RPMI8226 (cell line): ENCODE measurements at regions not wholly inside any gene's neighbourhood (a gene's known extent, or its start where the extent isn't known, plus 50 kb on each side); places are given as distances from the start of the nearest gene placed in this dataset.

ENCODE experiments used
- DNase-seq: peaks from one replicate; pipeline ENCODE4 v3.0.0-alpha.2; 2015

DNA sequence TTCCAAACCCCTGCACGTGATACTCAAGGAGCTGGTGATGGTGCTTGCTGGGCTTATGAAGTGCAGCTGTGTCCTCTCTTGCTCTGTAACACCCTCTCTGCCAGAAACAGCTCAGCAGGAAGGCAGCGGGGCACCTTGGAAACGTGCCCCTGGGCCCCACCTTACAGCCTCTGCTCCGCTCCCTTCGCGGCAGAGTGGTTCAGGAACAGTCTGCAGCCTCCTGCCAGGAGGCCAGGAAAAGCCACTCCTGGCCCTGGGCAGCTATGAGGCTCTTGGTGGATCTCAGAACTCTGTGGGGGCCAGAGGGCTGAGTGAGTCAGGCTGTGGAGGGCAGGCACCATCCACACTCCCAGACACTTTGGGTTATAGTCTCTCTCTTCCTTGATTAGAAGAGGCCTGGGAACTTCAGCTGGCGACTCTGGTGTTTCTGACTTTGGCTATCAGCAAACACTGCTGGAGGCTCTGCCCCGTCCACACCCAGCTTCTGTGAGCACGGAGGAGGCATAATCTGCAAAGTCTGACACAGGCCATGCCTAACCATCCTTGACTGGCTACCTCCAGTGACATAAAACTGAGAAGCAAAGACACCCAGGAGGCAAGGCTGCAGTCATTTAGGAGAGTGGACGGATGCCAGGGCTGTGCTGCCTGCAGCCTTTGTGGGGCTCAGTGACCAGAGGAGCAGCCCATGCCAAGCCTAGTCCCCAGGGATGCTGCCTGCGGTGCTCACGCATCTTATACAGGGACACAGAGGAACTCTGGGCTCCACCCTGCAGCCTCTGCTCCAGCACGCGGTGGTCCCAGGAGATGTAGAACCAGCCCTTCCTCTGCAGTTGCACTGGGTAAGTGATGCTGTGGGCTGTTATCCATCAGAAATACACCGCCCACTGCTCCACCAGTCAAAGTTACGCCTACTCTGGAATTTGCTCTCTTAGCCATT lies 65.3 kb downstream of the METRNL start:
- no peak for DNase-seq

DNA sequence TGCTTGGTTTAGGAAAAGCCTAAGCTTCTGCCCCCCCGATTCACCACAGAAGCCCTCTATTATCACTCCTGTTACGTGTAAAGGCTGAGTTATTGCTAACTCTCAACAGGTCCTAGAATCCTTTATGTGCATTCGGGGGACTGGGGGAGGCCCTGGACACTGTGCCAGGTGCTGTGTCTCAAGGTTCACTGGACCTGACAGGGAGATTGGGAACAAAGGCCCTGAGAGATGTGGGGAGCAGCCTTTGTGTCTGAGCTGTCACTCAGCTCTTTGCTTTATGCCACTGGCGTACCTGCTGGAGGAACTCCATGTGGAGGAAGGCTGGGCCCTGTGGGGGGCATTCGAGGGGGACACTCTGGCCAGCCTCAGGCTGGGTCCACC lies 65.9 kb downstream of the METRNL start:
- no peak for DNase-seq

- DNase-seq = no peak
Measured at GRCh38 chr17:83145831-83146230, 66.4 kb downstream of the METRNL start.

- DNase-seq = no peak
Measured at GRCh38 chr17:83146347-83146746, 66.9 kb downstream of the METRNL start.

DNA sequence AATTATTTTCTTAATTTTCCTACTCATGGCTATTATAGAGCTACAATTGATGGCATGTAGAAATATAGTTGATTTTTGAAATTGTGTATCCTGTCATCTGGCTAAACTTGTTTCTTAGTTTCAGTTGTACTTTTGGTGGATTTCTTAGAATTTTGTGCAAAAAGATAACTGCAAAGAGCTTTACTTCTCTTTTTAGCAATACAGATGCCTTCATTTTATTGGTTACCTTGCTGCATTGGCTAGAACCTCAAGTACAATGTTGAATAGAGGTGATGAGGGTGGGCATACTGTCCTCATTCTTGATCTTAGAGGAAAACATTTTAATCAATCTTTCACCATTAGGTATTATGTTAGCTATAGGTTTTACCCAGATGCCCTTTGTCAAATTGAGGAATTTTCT lies 67.9 kb downstream of the METRNL start:
- DNase-seq = no peak

- no peak for DNase-seq
Measured at GRCh38 chr17:83148317-83149028, 69.1 kb downstream of the METRNL start.

GRCh38 chr17:83149029-83149725 lies 69.8 kb downstream of the METRNL start:
- DNase-seq = no peak

DNA sequence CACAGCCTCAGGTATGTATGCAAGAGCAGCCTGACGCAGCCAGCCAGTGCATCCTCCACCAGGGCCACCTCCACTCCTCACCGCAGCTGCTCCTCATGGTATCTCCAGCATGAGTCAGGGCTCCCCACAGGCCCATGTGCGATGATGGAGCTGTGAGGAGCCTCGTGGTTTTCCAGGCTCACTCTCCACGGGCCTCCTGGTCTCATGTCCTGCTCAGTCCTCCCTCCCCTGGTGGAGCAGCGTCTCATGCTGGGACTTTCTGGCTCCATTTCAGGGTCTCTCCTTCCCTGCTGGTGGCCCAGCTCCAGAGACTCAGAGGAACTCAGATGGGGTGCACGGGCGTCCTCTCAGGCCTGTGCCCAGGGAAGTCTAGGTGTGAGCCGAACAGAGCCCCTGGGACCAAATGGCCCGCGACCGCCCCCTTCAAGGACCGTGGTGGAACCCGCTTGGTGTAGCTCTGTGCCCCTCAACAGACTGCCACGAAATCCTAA lies 70.4 kb downstream of the METRNL start:
- no peak for DNase-seq

DNA sequence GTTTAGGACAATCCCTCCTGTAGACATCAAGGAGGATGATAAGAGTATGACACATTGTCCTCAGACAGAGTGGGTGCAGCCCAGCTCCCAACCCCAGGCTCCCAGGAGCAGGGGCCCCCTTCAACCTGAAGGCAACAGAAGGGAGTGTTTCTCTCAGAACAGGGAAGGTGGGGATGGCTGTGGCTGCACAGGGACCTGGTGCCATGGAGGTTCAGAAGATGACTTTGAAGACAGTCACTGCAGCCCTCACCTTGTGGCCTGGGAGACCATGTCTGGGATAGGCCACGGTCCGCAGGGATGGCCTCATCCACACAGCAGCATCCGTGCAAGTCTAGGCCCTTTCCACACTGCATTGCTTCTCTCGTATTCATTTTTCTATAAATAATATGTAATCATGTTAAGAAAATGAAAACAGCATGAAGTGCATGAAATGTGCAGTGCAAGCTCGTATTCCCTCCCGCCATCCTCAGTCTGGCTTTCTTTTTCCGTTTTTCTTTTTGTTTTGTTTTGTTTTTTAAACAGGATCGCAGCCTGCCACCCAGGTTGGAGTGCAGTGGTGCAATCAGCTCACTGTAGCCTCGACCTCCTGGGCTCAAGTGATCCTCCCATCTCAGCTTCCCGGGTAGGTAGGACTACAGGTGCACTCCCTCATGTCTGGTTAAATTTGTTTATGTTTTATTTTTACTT lies 71.1 kb downstream of the METRNL start:
- no peak for DNase-seq

GRCh38 chr17:83151056-83151441 lies 71.6 kb downstream of the METRNL start:
- DNase-seq = no peak

DNA sequence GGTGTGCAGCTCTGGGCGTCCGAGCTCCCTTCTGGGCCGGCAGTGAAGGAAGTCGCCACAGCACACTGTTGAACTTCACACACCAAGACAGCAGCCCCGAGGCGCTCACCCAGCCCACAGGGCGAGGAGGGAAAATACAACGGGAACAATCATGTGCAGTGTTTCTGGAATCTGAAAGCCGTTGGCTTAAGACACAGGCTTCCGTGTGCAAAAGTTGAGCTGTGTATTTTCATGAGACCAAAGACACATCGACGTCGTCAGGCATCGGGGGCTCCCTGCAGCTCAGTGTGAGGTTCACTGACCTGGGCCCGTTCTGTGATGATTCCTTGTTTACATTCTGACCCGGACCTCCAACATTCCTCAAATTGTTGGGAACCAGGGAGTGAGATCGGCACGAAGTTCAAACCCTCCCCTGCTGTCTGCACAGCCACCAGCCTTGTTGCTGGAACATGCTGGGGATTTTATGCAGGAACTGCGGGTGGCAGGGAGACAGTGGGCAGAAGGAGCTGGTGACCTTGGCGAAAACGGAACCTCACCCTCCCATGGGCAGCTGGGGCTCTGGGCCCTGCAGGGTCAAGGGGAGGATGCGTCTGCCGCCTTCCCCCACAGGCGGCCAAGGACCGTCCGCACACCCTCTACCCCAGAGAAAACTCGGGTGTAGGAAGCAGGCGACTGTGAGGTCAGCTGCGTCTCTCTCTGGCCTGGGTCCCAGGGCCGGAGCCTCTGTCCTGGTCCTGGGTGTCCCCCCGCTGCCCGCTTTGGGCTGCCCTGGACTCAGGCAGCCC lies 72.2 kb downstream of the METRNL start:
- DNase-seq = no peak

GRCh38 chr17:83152227-83152744 lies 72.9 kb downstream of the METRNL start:
- DNase-seq = no peak

- peak; percentile 87 for DNase-seq
Measured at GRCh38 chr17:83152745-83153611, 73.6 kb downstream of the METRNL start.

- no peak for DNase-seq
Measured at GRCh38 chr17:83153681-83154310, 74.4 kb downstream of the METRNL start.

DNA sequence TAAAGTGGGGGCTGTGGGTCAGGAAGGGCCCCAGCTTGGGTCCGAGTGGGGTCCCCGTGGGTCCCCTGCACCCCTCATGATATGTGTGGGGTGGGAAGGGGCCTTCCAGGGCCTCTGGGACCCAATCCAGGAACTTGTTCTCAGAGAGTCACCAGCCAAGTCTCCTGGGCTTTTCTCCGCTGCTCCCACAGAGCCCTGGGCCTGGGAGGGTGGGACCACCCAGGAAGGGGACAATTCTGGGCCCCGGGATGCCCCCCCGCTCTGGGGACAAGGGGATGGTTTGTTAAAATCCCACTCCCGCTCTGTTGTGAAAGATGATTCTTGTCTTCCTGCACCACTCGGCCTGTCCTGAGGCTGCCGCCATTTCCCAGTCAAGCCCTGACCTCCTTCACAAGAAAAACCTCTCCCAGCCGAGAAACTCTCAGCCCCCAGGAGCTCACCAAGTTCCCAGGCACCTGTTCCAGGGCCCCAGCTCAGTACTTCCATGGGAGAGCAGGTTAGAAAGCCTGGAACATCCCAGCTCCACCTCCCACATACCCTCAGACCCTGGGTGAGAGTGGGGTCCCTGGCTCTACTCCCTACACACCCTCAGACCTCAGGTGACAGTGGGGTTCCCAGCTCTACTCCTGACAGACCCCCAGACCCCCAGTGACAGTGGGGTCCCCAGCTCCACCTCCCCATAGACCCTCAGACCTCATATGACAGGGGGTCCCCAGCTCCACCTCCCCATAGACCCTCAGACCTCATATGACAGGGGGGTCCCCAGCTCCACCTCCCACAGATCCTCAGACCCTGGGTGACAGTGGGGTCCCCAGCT lies 75.1 kb downstream of the METRNL start:
- no peak for DNase-seq

- peak; percentile 78 for DNase-seq
Measured at GRCh38 chr17:83155128-83156121, 76.0 kb downstream of the METRNL start.

DNA sequence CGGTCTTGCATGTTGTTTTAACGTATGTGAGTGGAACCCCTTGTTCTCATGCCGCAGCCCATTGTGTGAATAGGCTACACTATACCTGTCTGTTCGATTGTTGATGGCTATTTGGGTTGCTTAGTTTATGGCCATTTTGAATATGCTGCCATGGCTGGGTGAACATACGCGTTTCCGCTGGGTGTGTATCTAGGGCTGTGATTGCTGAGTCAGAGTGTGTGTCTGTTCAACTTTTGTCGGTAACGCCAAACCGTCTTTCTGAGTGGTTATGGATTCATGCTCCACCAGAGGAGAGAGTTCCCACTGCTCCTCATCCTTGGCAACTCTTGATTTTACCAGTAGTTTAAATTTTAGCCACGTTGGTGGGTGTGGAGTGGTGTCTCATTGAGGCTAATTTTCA lies 77.0 kb downstream of the METRNL start:
- DNase-seq = no peak
